ENCODE measurements at regions not wholly inside any gene's neighbourhood (a gene's known extent, or its start where the extent isn't known, plus 50 kb on each side); places are given as distances from the start of the nearest gene placed in this dataset.

- H3K9me3 ChIP-seq (ENCODE audit: control insufficient read depth in 2 of 2, low read length in 2 of 2) = peaks cover 0 to 2% of the 10 kb centered on the region in 2 donors
- no peak overlapping the region for H3K9ac ChIP-seq (ENCODE audit: low read length in 2 of 2)
- H3K36me3 ChIP-seq (ENCODE audit: control insufficient read depth in 2 of 2, insufficient read depth in 2 of 2, low read length in 2 of 2) = no peaks in the 10 kb centered on the region
- no peaks in the 10 kb centered on the region for H3K4me1 ChIP-seq (ENCODE audit: control insufficient read depth, insufficient read depth, low read length)
- H3K4me3 ChIP-seq (ENCODE audit: low read length in 2 of 2) = no peak overlapping the region
- H3K27ac ChIP-seq (ENCODE audit: low read length) = no peak overlapping the region
- H3K27me3 ChIP-seq (ENCODE audit: control insufficient read depth in 1 of 2, insufficient read depth in 2 of 2, low read length in 2 of 2) = peaks cover 0 to 5% of the 10 kb centered on the region in 2 donors
Measured at GRCh38 chr12:100741084-100741711, 53.4 kb upstream of the ANO4 start.

GRCh38 chr12:100743060-100743459, 51.5 kb upstream of the ANO4 start:
- H3K4me3 ChIP-seq (ENCODE audit: low read length in 2 of 2) = no peak overlapping the region
- H3K27ac ChIP-seq (ENCODE audit: low read length) = no peak overlapping the region

More at GRCh38 chr12:100743060-100743459, 51.5 kb upstream of the ANO4 start:
- Histone ChIP-seq H3K36me3 (ENCODE audit: control insufficient read depth in 2 of 2, insufficient read depth in 2 of 2, low read length in 2 of 2) (no peaks in the 10 kb centered on the region), H3K4me1 (ENCODE audit: control insufficient read depth, insufficient read depth, low read length) (no peaks in the 10 kb centered on the region), H3K27me3 (ENCODE audit: control insufficient read depth in 1 of 2, insufficient read depth in 2 of 2, low read length in 2 of 2) (no peaks in the 10 kb centered on the region), H3K9ac (ENCODE audit: low read length in 2 of 2) (no peak overlapping the region), H3K9me3 (ENCODE audit: control insufficient read depth in 2 of 2, low read length in 2 of 2) (peaks cover 0 to 2% of the 10 kb centered on the region in 2 donors)

All from stomach smooth muscle (tissue), 2 donors.